Tongue (tissue), 1 donor: ENCODE measurements at regions not wholly inside any gene's neighbourhood (a gene's known extent, or its start where the extent isn't known, plus 50 kb on each side); places are given as distances from the start of the nearest gene placed in this dataset.
"Not testable (repeated sequence)": the region's sequence is repeated elsewhere in the genome, so short reads cannot be mapped to it uniquely, and the experiment has no call there.

Experiments used
- DNase-seq: peaks from one replicate; pipeline ENCODE4 v3.0.0-alpha.2; 2015

DNA sequence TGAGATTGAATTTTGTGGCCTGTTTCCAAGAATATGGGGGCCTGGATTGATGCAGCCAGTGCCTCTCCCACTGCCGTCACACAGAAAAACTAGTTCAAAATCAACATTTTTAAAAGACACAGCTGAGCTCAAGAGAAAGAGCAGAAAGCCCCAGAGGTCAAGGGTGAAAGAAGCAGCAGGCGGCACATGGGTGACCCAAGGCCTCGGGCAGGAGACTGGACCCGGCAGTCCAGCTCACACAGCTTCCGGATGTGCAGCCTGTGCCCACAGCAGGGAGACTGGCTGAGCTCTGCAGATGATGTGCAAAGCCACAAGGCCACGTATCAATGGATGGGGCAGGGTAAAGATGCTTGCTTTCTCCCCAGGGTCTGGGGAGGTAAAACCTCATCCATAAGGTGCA, 50.4 kb upstream of the RNF32 start:
- DNase-seq: no peak

- DNase-seq: no peak
Observed at GRCh38 chr7:156589808-156590207, 50.8 kb upstream of the RNF32 start.

- DNase-seq: no peak
Observed at GRCh38 chr7:156585926-156586325, 54.6 kb upstream of the RNF32 start.

GRCh38 chr7:156585025-156585648, 55.4 kb upstream of the RNF32 start:
- DNase-seq: no peak

DNA sequence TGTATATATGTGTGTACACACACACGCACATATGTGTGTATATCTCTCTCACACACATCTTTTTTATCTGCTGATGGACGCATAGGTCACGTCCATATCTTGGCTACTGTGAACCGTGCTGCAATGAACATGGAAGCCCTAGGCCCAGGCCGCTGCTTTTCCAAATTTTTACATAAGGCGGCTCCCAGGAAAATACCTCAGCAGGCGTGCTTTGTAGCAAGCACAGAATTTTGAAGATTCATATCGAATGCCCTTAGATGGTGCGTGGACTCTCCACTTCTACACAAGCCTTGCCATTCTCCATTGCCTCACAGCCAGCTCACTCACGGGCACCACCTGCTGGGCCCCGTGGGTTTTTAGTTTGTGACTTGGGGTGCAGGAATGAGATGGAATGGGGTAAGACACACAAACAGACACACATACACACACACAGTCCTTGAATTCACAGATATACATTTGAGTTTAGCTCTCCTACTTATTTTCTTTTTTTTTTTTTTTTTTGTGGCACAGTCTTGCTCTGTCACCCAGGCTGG, 57.9 kb upstream of the RNF32 start:
- no peak for DNase-seq

DNA sequence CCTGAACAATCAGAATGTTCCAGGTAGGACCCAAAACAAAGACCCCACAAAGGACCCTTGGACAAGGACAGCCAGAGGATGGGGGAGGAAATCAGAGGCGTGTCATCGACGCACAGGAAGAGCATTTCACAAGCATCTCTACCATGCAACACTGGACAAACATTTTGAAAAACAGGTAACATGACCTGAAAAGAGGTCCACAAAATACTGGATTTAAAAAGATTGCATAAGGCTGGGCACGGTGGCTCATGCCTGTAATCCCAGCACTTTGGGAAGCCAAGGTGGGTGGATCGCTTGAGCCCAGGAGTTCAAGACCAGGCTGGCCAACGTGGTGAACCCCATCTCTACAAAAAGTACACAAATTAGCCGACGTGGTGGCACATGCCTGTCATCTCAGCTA, 60.5 kb upstream of the RNF32 start:
- DNase-seq: no peak

GRCh38 chr7:156579566-156579965, 61.0 kb upstream of the RNF32 start:
- DNase-seq: no peak

DNA sequence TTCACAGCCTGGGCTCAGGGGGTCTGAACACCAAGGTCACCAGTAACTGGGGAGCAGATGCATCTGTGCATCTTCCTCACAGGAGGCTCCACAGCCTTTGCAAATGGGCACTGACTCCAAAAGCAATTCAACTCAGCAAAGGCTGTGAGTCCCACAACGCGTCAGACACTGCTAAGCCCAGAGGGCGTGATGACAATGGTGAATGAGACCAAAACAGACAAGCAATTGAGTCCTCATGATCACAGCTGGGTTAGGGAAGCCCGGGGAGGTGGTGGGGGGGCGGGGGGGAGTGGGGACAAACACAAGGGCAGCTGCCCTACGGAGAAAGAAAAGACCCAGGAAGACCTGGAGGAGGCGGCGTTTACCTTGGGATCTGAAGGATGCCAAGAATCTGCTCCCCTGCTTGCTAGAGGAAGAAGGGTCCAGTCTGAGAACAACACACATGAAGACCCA, 61.6 kb upstream of the RNF32 start:
- DNase-seq: no peak

- DNase-seq: no peak
Observed at GRCh38 chr7:156578578-156578940, 62.0 kb upstream of the RNF32 start.

DNA sequence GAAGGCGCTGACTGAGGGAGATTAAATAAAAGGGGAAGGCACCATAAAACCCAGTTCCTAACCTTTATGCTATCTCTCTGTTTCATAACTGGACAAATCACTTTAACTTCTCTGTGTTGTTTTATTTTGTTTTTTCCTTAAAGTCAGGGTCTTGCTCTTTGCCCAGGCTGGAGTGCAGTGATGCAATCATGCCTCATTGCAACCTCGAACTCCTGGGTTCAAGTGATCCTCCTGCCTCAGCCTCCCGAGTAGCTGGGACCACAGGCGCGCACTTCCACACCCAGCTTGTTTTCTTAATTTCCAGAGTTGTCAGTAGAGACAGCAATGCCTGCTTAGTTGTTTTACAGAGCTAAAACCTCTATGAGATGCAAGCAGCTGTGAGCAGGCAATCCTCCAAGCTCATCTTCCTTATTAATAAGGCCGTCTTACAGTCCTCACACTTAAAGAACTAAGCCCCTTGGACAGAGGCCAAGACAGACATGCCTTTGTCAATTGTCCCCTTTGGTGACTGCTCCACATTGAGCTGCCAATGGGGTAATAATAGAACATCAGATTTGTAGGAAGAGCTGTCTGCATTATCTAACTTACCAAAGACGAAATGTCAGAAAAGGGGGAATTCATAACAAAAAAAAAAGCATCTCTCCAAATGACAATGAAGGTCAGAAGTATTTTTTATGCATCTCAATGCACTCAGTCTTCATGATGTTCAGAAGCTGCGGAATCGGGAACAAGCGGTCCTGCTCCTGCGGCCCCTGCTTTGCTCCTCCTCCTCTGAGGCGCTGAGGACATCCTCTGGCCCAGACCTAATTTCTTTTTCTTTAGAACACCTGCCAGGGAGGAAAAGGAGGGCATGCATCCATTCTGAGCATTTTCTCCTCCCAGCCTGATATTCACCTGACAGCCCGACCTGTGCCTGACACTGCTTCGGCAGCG, 62.7 kb upstream of the RNF32 start:
- DNase-seq: peak; percentile 75

- no peak for DNase-seq
Observed at GRCh38 chr7:156576216-156577058, 64.1 kb upstream of the RNF32 start.

- DNase-seq: no peak
Observed at GRCh38 chr7:156568258-156568657, 72.3 kb upstream of the RNF32 start.

GRCh38 chr7:156566812-156567549, 73.6 kb upstream of the RNF32 start:
- DNase-seq: no peak

DNA sequence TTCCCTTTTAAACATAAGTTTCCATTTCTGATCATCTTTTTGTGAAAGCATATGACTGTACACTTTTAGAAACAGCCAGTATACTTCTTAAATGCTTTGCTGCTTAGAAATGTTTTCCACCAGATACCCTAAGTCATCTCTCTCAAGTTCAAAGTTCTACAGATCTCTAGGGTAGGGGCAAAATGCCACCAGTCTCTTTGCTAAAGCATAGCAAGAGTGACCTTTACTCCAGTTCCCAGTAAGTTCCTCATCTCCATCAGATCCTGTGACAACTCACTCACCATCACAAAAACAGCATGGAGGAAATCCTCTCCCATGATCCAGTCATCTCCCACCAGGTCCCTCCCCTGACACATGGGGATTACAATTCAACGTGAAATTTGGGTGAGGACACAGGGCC, 75.6 kb upstream of the RNF32 start:
- not testable (repeated sequence) for DNase-seq

DNA sequence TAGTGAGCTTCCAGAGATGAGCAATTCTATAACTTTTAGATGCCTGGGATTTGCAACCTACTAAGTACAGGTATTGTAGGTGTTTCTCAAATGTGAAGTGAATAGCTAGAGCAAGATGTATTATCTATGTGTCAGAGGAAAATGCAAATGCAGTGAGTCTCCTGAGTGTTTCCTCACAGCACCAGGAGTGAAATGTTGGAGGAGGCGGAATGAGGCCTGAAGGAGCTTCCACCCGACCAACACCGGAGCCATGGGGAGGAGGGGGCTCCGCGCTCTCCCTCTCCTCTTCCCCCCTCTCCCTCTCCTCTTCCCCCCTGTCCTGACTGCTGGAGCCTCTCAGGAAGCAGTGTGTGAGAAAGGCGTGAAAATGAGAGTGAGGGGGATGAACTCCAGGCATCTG, 79.9 kb upstream of the RNF32 start:
- no peak for DNase-seq

DNA sequence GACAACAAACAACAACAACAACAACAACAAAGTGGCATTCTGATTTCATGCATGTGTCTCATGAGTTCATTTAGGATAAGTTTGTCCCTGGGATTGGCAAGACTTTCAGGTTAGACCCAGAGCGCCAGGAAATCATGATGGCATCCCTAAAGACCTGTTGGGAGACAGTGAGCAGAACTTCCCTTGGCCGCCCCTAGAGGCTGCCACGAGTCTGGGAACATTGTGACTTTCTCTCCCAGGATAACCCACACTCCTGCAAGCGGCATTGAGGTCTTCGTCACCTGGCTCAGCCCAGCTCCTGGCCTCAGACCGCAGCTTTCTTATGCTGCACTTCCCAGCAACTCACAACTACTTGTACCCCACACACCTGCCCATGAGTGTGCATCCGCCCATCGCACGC, 80.5 kb upstream of the RNF32 start:
- DNase-seq: no peak

DNA sequence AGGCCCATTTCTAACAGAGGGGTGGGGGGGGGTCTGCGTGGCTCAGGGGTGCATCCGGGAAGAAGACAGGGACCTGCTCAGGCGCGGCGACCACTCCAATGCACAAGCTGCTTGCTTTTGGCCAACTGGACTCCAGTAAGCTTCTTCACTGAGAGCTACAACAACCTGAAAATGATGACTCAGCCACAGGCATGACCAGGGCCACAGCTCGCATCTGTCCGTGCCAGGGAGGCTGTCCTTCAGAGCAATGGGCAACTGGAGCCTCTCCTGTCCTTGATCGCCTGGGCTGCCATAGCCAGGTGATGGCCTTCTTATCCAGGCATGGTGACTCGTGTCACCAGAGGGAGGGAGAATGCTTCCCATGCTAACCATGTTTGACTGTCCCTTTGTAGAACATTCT, 81.6 kb upstream of the RNF32 start:
- DNase-seq: no peak

DNA sequence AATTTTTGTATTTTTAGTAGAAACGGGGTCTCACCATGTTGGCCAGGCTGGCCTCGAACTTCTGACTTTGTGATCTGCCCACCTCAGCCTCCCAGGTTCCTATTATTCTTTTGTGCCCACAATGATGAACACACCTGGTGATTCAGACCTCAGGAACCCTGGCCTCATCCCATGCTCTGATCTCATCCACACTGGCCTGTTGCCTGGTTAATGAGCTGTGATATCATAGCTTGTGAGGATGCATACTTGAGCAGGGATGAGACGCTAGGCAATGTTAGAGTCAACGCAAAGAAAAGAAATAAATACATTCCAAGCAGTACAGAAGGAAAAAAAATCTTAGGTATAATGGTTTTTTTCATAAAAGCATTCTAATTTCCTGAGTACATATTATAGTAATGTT, 82.4 kb upstream of the RNF32 start:
- DNase-seq: no peak

- DNase-seq: no peak
Observed at GRCh38 chr7:156556083-156556482, 84.5 kb upstream of the RNF32 start.

DNA sequence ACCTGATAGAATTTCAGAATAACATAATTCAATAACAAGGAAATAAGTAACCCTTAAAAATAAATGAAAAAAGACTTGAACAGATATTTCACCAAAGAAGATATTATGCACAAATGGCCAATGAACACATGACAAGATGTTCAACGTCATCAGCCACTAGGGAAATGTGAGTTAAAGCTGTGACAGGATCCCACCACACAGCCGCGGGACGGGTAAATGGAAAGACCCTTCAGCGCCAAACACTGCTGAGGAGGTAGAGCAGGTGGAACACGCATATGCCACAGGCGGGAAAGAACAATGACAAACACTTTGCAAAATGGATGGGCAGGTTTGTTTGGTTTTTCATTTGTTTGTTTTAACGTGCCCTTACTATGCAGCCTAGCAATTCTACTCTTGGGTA, 86.1 kb upstream of the RNF32 start:
- peak; percentile 44 for DNase-seq

- no peak for DNase-seq
Observed at GRCh38 chr7:156549636-156550035, 90.9 kb upstream of the RNF32 start.
